AG09309 (cell line): ENCODE measurements at regions not wholly inside any gene's neighbourhood (a gene's known extent, or its start where the extent isn't known, plus 50 kb on each side); places are given as distances from the start of the nearest gene placed in this dataset.

Experiments used
- DNase-seq: peaks from one replicate; pipeline ENCODE4 v3.0.0-alpha.2; 2010; ENCODE audit warnings: low read depth
- H3K4me3 ChIP-seq: 2 replicates; pipeline ENCODE4 v1.5.1; 2011; ENCODE audit warnings: mild to moderate bottlenecking, low read depth, low read length, moderate library complexity; ENCODE audit not compliant: control insufficient read depth
- TF ChIP-seq, protein P1 (sequence below): IDR thresholded peaks from 2 replicates; pipeline ENCODE4 v1.5.1; 2011; ENCODE audit warnings: mild to moderate bottlenecking, low read depth, low read length, inconsistent platforms; ENCODE audit not compliant: insufficient read depth, control insufficient read depth; ENCODE audit errors: missing control alignments

DNA sequence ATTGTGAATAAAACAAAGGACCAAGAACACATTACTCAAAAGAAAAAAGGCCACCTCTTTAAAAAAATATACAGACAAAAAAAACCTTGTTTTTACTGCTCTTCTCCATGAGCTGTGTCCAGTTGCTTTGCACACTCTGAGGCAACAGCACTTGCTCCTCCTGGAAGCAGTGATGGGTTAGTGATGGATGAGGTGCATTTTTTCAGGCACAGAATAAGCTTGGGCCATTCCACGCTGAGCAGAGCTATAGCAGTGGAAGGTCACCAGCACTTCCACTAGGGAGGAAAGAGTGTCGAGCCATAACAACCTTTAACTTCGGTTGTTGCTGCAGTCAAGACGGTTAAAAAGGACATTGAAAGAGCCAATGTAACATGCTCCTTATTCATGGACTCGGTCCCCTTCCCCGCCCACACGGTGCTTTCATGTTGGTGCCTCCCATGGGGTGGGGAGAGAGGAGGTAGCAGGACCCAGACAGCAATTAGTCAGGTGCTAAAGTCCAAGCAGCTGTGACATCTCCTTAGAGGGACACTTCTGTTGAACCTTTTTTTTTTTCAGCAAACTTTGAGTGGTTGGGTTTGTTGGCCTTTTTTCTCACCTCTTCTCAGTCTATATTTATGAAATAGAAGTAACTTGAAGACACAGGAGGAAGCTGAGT, 136.5 kb upstream of the ADARB2 start:
- no peak for DNase-seq
- H3K4me3 ChIP-seq, result no peak overlapping the region
- TF ChIP-seq, protein P1, sequence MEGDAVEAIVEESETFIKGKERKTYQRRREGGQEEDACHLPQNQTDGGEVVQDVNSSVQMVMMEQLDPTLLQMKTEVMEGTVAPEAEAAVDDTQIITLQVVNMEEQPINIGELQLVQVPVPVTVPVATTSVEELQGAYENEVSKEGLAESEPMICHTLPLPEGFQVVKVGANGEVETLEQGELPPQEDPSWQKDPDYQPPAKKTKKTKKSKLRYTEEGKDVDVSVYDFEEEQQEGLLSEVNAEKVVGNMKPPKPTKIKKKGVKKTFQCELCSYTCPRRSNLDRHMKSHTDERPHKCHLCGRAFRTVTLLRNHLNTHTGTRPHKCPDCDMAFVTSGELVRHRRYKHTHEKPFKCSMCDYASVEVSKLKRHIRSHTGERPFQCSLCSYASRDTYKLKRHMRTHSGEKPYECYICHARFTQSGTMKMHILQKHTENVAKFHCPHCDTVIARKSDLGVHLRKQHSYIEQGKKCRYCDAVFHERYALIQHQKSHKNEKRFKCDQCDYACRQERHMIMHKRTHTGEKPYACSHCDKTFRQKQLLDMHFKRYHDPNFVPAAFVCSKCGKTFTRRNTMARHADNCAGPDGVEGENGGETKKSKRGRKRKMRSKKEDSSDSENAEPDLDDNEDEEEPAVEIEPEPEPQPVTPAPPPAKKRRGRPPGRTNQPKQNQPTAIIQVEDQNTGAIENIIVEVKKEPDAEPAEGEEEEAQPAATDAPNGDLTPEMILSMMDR, result no peak

DNA sequence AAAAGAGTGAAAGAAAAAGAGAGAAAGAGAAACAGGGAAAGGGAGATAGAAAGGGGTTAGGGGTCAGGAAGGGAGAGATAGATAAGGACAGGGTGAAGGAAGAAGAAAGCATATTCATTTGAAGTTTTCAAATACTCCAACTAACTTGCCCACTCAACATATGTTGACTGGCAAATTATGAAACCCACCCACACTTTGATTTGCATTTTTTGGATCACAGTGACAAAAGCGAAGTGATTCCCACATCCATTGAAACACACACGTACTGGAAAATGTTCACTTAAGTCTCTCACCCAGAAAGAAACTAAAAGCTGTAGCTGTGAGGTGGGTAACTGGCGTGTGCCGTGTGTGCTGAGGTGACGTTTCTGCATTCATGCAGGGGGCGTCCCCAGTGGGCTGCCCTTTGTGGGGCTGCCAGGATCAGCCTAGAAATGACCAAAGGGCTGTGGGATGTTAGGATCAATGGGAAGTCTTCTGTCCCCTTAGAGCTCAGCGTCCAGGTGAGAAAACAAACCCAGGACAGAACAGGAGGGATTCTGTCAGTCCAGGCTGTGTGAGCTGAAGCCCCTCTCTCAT, 134.9 kb upstream of the ADARB2 start:
- DNase-seq, result no peak
- no peak overlapping the region for H3K4me3 ChIP-seq
- TF ChIP-seq, protein P1, result no peak

- TF ChIP-seq, protein P1, result no peak
- no peak overlapping the region for H3K4me3 ChIP-seq
Observed at GRCh38 chr10:1870491-1870890, 133.2 kb upstream of the ADARB2 start.

GRCh38 chr10:1869861-1870260, 132.5 kb upstream of the ADARB2 start:
- TF ChIP-seq, protein P1, result no peak
- no peak for DNase-seq
- H3K4me3 ChIP-seq, result no peak overlapping the region

More at GRCh38 chr10:1870491-1870890, 133.2 kb upstream of the ADARB2 start:
- no peak for DNase-seq

GRCh38 chr10:1860351-1860750, 123.0 kb upstream of the ADARB2 start:
- DNase-seq, result no peak

GRCh38 chr10:1858547-1858946, 121.2 kb upstream of the ADARB2 start:
- TF ChIP-seq, protein P1, result no peak
- no peak for DNase-seq
- H3K4me3 ChIP-seq, result no peak overlapping the region

More at GRCh38 chr10:1860351-1860750, 123.0 kb upstream of the ADARB2 start:
- no peak overlapping the region for H3K4me3 ChIP-seq
- TF ChIP-seq, protein P1, result no peak
